T-helper 17 cell (primary cell): ENCODE measurements at regions not wholly inside any gene's neighbourhood (a gene's known extent, or its start where the extent isn't known, plus 50 kb on each side); places are given as distances from the start of the nearest gene placed in this dataset.
"Not testable (repeated sequence)": the region's sequence is repeated elsewhere in the genome, so short reads cannot be mapped to it uniquely, and the experiment has no call there.

Experiments
- ATAC-seq: fragments of 150-1000 bp; cut with Tn5 transposase; 2 replicates; pipeline ENCODE4 v1.10.0; 2021; ENCODE audit warnings: mild to moderate bottlenecking, moderate library complexity
- DNase-seq, 3 donors: peaks; one replicate each; pipeline versions ENCODE4 v3.0.0 to v3.0.0-alpha.2; 2020 to 2021
- H3K9me3 ChIP-seq: one replicate; pipeline ENCODE4 v1.7.0; 2013; ENCODE audit warnings: low read length, mild to moderate bottlenecking; ENCODE audit not compliant: control insufficient read depth, poor library complexity, severe bottlenecking
- H3K27ac Mint-ChIP-seq: one replicate; pipeline ENCODE4 v1.8.0; 2022; ENCODE audit warnings: mild to moderate bottlenecking, moderate library complexity, mixed read lengths
- H3K27me3 Mint-ChIP-seq: one replicate; pipeline ENCODE4 v1.8.0; 2022; ENCODE audit warnings: mixed read lengths
- H3K36me3 Mint-ChIP-seq: one replicate; pipeline ENCODE4 v1.8.0; 2022; ENCODE audit warnings: low read depth, mixed read lengths
- H3K4me1 Mint-ChIP-seq: one replicate; pipeline ENCODE4 v1.8.0; 2022; ENCODE audit warnings: mild to moderate bottlenecking, mixed read lengths
- H3K4me3 Mint-ChIP-seq: one replicate; pipeline ENCODE4 v1.8.0; 2022; ENCODE audit warnings: mild to moderate bottlenecking, moderate library complexity, mixed read lengths

DNA sequence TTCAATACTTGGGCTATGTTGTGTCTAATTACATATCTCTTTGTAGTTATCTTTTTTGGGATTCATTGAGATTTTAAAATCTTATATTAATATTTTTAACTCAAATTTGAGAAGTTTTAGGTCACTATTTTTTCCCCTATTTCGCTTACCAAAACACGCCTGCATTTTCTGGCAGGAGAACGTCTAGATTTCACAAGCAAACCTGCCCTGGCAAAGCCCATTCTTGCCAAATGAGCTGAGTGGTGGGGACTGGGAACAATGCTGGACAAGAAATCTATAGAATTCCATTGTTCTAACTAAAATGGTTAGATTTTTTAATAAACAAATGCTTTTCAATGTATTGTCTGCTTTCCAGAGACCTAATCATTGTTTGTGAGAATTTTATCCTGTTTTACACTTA lies 1283.7 kb upstream of the RAG2 start:
- Mint-ChIP-seq H3K27me3 (no peaks in the 10 kb centered on the region), H3K4me1 (no peaks in the 10 kb centered on the region), H3K36me3 (no peaks in the 10 kb centered on the region), H3K4me3 (no peak overlapping the region), H3K27ac (no peak overlapping the region)
- DNase-seq (no peak), ATAC-seq (no peak)
- no peaks in the 10 kb centered on the region for H3K9me3 ChIP-seq

DNA sequence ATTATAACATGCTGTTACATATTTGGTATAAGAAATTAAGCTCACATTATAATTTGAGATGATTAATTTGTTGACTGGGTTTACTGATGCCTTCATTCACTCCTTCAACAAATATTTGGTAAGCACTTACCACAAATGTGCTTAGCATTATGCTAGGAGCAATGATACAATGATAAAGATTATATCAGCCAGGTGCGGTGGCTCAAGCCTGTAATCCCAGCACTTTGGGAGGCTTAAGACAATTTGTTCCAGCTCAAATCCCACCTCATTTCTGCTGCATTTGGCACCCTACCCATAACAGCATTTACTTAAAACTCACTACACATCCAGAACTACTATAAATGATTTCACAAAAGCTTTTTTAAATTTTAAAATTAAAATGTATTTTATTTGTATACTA lies 1263.6 kb upstream of the RAG2 start:
- Mint-ChIP-seq H3K27me3 (no peaks in the 10 kb centered on the region), H3K4me1 (no peaks in the 10 kb centered on the region), H3K36me3 (no peaks in the 10 kb centered on the region), H3K27ac (no peak overlapping the region), H3K4me3 (no peak overlapping the region)
- DNase-seq: no peak
- no peak for ATAC-seq
- H3K9me3 ChIP-seq: no peaks in the 10 kb centered on the region

DNA sequence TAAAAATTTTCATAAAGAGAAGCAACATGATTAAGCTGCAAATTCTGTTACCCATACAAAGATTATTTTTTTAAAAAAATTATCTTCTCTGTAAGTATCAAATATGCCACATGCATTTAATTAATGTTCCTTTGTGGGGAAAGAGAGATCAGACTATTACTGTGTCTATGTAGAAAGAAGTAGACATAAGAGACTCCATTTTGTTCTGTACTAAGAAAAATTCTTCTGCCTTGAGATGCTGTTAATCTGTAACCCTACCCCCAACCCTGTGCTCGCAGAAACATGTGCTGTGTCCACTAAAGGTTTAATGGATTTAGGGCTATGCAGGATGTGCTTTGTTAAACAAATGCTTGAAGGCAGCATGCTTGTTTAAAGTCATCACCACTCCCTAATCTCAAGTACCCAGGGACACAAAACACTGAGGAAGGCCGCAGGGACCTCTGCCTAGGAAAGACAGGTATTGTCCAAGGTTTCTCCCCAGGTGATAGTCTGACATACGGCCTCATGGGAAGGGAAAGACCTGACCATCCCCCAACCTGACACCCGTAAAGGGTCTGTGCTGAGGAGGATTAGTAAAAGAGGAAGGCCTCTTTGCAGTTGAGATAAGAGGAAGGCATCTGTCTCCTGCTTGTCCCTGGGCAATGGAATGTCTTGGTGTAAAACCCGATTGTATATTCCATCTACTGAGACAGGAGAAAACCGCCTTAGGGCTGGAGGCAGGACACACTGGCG lies 1260.9 kb upstream of the RAG2 start:
- H3K9me3 ChIP-seq, H3K4me3 Mint-ChIP-seq, H3K36me3 Mint-ChIP-seq, DNase-seq, H3K4me1 Mint-ChIP-seq, H3K27ac Mint-ChIP-seq, H3K27me3 Mint-ChIP-seq, ATAC-seq: not testable (repeated sequence)

DNA sequence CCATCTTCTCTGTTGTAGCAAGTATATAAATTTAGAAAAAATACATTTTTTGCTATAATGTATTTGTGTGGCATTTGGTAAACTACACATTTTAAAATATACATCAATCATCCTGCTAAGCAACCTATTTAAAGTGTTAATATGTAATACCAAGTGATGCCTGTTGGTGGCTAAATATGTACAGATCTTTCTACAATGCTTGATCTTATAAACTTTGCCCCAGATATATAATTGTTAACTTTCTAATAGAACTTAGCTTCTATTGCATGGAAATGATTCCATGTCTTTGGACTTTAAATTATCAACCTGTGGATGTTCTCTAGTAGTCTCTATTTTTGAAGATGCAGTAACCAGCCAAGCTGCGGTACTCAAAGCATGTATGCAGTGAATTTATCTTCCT lies 1260.4 kb upstream of the RAG2 start:
- no peaks in the 10 kb centered on the region for H3K4me1 Mint-ChIP-seq
- H3K4me3 Mint-ChIP-seq: no peak overlapping the region
- ATAC-seq (no peak), DNase-seq (no peak)
- H3K9me3 ChIP-seq: no peaks in the 10 kb centered on the region
- no peak overlapping the region for H3K27ac Mint-ChIP-seq
- no peaks in the 10 kb centered on the region for H3K36me3 Mint-ChIP-seq
- no peaks in the 10 kb centered on the region for H3K27me3 Mint-ChIP-seq

DNA sequence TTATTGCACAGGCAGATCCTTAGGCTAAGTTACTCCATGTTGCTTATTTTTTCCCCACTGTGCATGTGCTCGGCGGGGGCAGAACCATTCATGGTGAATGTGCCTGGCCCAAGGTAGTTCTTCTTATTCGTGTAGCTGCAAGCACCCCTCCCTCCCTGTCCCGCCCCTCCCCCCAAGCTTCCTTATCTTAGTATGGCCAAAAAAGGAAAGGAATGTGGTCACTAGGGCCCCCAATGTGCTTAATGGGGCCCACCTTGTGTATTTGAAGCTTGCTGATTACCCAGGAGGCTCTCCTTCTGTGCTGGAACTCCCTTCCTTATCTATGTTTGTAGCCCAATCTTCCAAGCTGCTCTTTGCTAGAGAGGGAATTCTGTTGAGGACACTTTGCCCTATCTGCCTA lies 1259.7 kb upstream of the RAG2 start:
- Mint-ChIP-seq H3K4me3 (no peak overlapping the region), H3K4me1 (no peaks in the 10 kb centered on the region), H3K27me3 (no peaks in the 10 kb centered on the region), H3K36me3 (no peaks in the 10 kb centered on the region), H3K27ac (no peak overlapping the region)
- no peak for ATAC-seq
- no peaks in the 10 kb centered on the region for H3K9me3 ChIP-seq
- no peak for DNase-seq

DNA sequence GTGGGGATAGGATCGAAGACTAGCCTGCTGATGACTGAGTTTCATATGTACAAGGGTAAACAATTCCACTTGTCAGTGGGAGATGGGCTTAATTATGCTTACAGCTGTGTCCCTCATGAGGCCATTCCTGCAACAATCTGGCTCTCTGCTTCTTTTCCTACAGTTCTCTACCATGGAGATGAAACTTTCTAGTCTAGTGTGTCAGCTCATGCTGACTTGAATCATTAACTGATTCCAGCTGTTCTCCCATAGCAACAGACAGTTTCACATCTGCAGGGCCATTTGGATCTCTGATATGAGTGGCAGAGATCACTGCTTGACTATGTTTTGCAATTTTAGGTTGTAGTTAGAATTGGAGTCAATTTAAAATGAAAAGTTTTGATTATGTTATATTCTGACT lies 1251.7 kb upstream of the RAG2 start:
- no peaks in the 10 kb centered on the region for H3K9me3 ChIP-seq
- Mint-ChIP-seq H3K4me3 (no peak overlapping the region), H3K27me3 (no peaks in the 10 kb centered on the region), H3K4me1 (no peaks in the 10 kb centered on the region), H3K27ac (no peak overlapping the region), H3K36me3 (no peaks in the 10 kb centered on the region)
- DNase-seq (no peak), ATAC-seq (no peak)

DNA sequence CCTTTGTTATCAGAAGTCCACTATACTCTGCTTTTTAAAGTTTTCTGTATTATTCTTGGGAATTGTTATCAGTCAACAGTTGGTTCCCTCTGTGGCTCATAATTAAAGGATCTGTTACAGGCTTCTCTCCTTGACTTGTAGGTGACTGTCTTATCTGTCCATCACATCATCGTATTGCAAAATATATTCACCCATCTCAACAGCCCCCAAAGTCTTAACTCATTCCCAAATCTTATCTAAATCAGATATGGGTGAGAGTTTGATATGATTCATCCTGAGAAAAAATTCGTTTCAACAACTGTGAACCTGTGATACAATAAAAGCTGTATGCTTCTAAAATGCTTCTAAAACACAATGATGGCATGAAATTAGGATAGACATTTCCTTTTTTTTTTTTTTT lies 1245.6 kb upstream of the RAG2 start:
- H3K9me3 ChIP-seq: no peaks in the 10 kb centered on the region
- H3K4me1 Mint-ChIP-seq: no peaks in the 10 kb centered on the region
- no peaks in the 10 kb centered on the region for H3K36me3 Mint-ChIP-seq
- H3K27ac Mint-ChIP-seq: no peak overlapping the region
- no peaks in the 10 kb centered on the region for H3K27me3 Mint-ChIP-seq
- DNase-seq (no peak), ATAC-seq (no peak)
- H3K4me3 Mint-ChIP-seq: no peak overlapping the region

DNA sequence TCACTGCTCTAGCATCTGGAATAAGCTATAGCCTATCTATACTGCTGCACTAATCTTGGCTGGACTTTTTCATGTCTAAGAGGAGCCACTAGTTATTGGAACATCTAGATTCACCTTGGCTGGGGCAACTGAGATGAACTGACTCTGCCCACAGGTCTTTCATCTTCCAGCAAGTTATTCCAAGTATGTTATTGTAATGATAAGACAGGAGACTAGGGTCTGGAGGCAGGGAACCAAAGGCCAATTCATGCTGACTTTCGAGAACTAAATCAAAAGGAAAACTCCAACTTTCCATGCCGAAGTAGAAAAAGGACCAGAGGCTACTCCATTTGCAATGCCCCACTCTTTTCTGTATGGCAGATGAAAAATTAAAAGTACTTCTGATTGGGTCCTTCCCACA lies 1243.0 kb upstream of the RAG2 start:
- DNase-seq (no peak), ATAC-seq (no peak)
- no peaks in the 10 kb centered on the region for H3K27me3 Mint-ChIP-seq
- H3K9me3 ChIP-seq: no peaks in the 10 kb centered on the region
- no peaks in the 10 kb centered on the region for H3K4me1 Mint-ChIP-seq
- H3K36me3 Mint-ChIP-seq: no peaks in the 10 kb centered on the region
- H3K4me3 Mint-ChIP-seq: no peak overlapping the region
- no peak overlapping the region for H3K27ac Mint-ChIP-seq

DNA sequence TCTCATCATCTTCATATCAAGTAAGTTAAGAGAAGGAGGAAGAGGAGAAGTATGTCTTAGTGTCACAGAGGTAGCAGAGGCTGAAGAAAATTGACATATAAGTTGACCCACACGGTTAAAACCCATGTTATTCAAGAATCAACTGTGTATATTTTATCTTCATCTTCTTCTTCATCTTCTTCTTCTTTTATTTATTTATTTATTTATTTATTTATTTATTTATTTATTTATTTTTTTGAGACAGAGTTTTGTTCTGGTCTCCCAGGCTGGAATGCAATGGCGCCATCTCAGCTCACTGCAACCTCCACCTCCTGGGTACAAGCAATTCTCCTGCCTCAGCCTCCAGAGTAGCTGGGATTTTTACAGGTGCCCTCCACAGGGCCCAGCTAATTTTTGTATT lies 1242.3 kb upstream of the RAG2 start:
- not testable (repeated sequence) for ATAC-seq, H3K9me3 ChIP-seq, H3K27me3 Mint-ChIP-seq, H3K4me3 Mint-ChIP-seq, DNase-seq, H3K27ac Mint-ChIP-seq, H3K4me1 Mint-ChIP-seq, H3K36me3 Mint-ChIP-seq

DNA sequence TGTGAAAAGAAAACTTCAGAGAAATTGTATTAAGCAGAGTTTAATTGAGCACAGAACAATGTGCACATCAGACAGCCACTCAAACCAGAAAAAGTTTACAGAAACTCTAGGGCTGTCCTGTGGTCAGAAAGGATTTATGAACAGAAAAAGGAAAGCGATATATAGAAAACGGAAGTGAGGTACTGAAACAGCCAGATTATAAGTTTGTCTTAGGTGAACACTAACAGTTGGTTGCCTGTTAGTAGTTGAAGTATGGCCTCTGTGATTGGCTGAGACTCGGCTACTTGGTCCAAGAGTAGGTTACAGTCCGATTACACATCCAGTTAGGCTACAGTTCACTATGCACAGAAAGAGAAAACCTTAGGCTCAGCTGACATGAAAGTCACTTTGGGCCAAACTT lies 1232.5 kb upstream of the RAG2 start:
- Mint-ChIP-seq H3K36me3 (no peaks in the 10 kb centered on the region), H3K27ac (no peak overlapping the region), H3K4me3 (no peak overlapping the region), H3K27me3 (no peaks in the 10 kb centered on the region), H3K4me1 (no peaks in the 10 kb centered on the region)
- DNase-seq (no peak), ATAC-seq (no peak)
- no peaks in the 10 kb centered on the region for H3K9me3 ChIP-seq

DNA sequence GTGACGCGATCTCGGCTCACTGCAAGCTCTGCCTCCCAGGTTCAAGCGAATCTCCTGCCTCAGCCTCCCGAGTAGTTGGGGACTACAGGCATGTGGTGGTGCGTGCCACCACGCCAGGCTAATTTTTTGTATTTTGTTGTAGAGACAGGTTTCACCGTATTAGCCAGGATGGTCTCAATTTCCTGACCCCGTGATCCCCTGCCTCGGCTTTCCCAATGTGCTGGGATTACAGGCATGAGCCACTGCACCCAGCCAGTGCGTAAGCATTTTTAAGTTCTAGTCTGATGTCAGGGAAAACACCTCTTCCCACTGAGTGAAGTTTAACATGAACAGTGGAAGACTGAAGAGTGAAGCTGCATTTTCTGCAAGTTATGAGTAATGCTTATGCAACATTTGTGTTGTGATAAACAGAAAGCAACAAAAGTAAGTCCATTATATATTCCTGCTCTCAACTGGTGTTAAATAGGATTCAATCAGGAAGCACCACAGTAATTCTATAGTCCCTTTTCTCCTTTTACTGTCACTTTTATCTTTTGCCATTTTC lies 1219.8 kb upstream of the RAG2 start:
- ATAC-seq (no peak), DNase-seq (no peak)
- Mint-ChIP-seq H3K27ac (no peak overlapping the region), H3K4me1 (no peaks in the 10 kb centered on the region), H3K4me3 (no peak overlapping the region), H3K36me3 (no peaks in the 10 kb centered on the region), H3K27me3 (no peaks in the 10 kb centered on the region)
- no peaks in the 10 kb centered on the region for H3K9me3 ChIP-seq

DNA sequence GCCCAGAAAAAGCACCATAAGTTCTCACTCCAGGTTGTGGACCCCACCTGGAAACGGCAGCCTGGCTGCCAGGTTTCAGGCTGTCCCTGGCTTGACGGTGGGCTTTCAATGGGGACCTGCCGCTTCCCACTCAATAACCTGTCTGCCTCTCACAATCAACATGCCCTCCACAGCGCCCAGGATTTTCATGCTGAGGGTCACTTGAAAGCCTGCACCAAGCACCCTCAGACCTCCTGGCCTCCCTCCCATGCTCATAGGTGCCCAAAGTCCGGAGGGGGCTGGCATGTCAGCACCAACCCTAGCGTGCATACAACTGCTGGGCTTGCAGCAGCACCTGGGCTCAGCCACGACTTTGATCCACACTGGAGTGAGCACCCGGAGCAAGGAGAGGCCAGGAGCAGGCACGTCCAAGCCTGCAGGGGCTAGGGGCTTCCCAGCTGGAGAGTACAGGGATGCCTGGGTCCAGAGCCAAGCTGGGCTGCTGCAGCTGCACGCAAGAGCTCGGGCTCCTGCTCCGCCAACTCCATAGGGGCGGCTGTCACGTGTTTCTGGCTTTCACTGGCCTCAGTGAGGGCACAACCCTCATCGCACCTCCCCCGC lies 1214.3 kb upstream of the RAG2 start:
- DNase-seq: no peak
- no peaks in the 10 kb centered on the region for H3K9me3 ChIP-seq
- Mint-ChIP-seq H3K4me1 (no peaks in the 10 kb centered on the region), H3K27me3 (no peaks in the 10 kb centered on the region), H3K4me3 (no peak overlapping the region), H3K27ac (no peak overlapping the region), H3K36me3 (no peaks in the 10 kb centered on the region)
- ATAC-seq: no peak

DNA sequence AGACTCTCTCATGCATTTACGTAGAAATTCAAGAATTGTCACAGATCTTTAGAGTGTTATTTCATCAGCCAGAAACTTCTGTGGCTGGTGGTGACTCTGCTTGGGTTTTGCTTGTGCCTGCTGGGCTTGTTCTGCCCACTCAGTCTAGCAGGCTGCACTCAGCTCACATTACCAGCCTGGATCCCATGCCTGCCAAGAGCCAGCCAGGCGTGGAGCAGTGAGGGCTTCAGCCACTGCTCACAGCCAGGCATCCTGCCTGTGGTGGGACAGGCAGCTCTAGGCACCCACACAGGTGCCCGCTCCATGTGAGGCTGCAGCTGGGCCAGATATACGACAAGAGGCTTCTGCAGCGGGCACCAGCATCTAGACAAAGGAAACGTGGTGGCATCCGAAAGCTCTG lies 1213.3 kb upstream of the RAG2 start:
- ATAC-seq (no peak), DNase-seq (no peak)
- no peaks in the 10 kb centered on the region for H3K9me3 ChIP-seq
- Mint-ChIP-seq H3K36me3 (no peaks in the 10 kb centered on the region), H3K4me3 (no peak overlapping the region), H3K27ac (no peak overlapping the region), H3K27me3 (no peaks in the 10 kb centered on the region), H3K4me1 (no peaks in the 10 kb centered on the region)

DNA sequence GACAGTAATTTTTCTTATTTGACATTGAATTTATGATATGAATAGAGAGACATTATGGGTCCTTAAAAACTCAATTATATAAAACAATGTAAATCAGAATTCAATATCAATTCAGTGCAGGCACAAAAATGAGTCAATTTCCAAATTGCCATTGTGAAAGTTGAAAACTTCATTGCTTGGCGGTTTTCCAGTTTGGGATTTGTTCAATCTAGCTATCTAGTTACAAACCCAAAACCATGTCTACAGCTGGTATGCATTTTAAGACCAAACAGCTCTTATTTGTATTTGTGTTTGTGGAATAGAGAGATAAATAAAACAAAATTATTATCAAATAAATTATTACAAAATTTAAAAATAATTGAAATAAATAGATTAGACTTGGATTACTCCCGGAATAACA lies 1206.6 kb upstream of the RAG2 start:
- H3K9me3 ChIP-seq: no peaks in the 10 kb centered on the region
- Mint-ChIP-seq H3K4me3 (no peak overlapping the region), H3K27me3 (no peaks in the 10 kb centered on the region), H3K27ac (no peak overlapping the region), H3K36me3 (no peaks in the 10 kb centered on the region), H3K4me1 (no peaks in the 10 kb centered on the region)
- ATAC-seq (no peak), DNase-seq (no peak)
